SIG-M5 treated with dmso at 0.1 percent for 504 hours (cell line): ENCODE measurements at regions not wholly inside any gene's neighbourhood (a gene's known extent, or its start where the extent isn't known, plus 50 kb on each side); places are given as distances from the start of the nearest gene placed in this dataset.

Experiments used
- DNase-seq: peaks from one replicate; lab custom pipeline; 2025; ENCODE audit not compliant: unreplicated experiment; lab: John Stamatoyannopoulos, UW

- DNase-seq = no peak
Measured at GRCh38 chr4:189440716-189441115, 500.0 kb upstream of the FRG1 start.

- no peak for DNase-seq
Measured at GRCh38 chr4:189443341-189443740, 497.3 kb upstream of the FRG1 start.

- no peak for DNase-seq
Measured at GRCh38 chr4:189445613-189446012, 495.1 kb upstream of the FRG1 start.

- DNase-seq = no peak
Measured at GRCh38 chr4:189463734-189464133, 476.9 kb upstream of the FRG1 start.

- no peak for DNase-seq
Measured at GRCh38 chr4:189494407-189494806, 446.3 kb upstream of the FRG1 start.

GRCh38 chr4:189497516-189497915, 443.2 kb upstream of the FRG1 start:
- no peak for DNase-seq

- no peak for DNase-seq
Measured at GRCh38 chr4:189497996-189498395, 442.7 kb upstream of the FRG1 start.

- DNase-seq = no peak
Measured at GRCh38 chr4:189498457-189498856, 442.2 kb upstream of the FRG1 start.

GRCh38 chr4:189499696-189500095, 441.0 kb upstream of the FRG1 start:
- no peak for DNase-seq

GRCh38 chr4:189500970-189501369, 439.7 kb upstream of the FRG1 start:
- DNase-seq = no peak

- no peak for DNase-seq
Measured at GRCh38 chr4:189502841-189503435, 437.7 kb upstream of the FRG1 start.

- DNase-seq = no peak
Measured at GRCh38 chr4:189504220-189504619, 436.5 kb upstream of the FRG1 start.

- DNase-seq = no peak
Measured at GRCh38 chr4:189505380-189505779, 435.3 kb upstream of the FRG1 start.

- no peak for DNase-seq
Measured at GRCh38 chr4:189506080-189506479, 434.6 kb upstream of the FRG1 start.

GRCh38 chr4:189507060-189507459, 433.6 kb upstream of the FRG1 start:
- DNase-seq = no peak

GRCh38 chr4:189510601-189511000, 430.1 kb upstream of the FRG1 start:
- DNase-seq = no peak

GRCh38 chr4:189511581-189511980, 429.1 kb upstream of the FRG1 start:
- no peak for DNase-seq

- DNase-seq = no peak
Measured at GRCh38 chr4:189513421-189513820, 427.3 kb upstream of the FRG1 start.

- no peak for DNase-seq
Measured at GRCh38 chr4:189514209-189514608, 426.5 kb upstream of the FRG1 start.

GRCh38 chr4:189516902-189517301, 423.8 kb upstream of the FRG1 start:
- DNase-seq = no peak

- no peak for DNase-seq
Measured at GRCh38 chr4:189519186-189519585, 421.5 kb upstream of the FRG1 start.

- no peak for DNase-seq
Measured at GRCh38 chr4:189525304-189525703, 415.4 kb upstream of the FRG1 start.

GRCh38 chr4:189530848-189531247, 409.8 kb upstream of the FRG1 start:
- no peak for DNase-seq

GRCh38 chr4:189533603-189534002, 407.1 kb upstream of the FRG1 start:
- no peak for DNase-seq
